OCI-LY7 (cell line): ENCODE measurements at regions not wholly inside any gene's neighbourhood (a gene's known extent, or its start where the extent isn't known, plus 50 kb on each side); places are given as distances from the start of the nearest gene placed in this dataset.
A peak's percentile ranks its signal among the peaks of the same experiment; 100 is the strongest.
"Not testable (repeated sequence)": the region's sequence is repeated elsewhere in the genome, so short reads cannot be mapped to it uniquely, and the experiment has no call there.

ENCODE experiments used
- BruUV-seq: library from RNA; stranded (reverse); fragments of 400-500 nt; replicated peaks from 2 replicates; lab custom pipeline; 2021; lab: Mats Ljungman, UMichigan
- CTCF ChIA-PET: fragments of 300-600 bp; sonication (Branson Sonifier 250); formaldehyde crosslinking; loops from one replicate; lab custom pipeline; 2022; ENCODE audit warnings: antibody characterized with exemption; ENCODE audit not compliant: unreplicated experiment; lab: Charles Lee
- POLR2A ChIA-PET: fragments of 300-600 bp; sonication (Branson Sonifier 250); formaldehyde crosslinking; loops from one replicate; lab custom pipeline; 2022; ENCODE audit warnings: antibody characterized with exemption; lab: Charles Lee
- DNase-seq: peaks from one replicate; pipeline ENCODE4 v3.0.0-alpha.2; 2015; ENCODE audit warnings: low spot score
- H2AFZ ChIP-seq: fragments of 200-600 bp; sonication (generic), shearing (Covaris generic); 2 replicates; pipeline ENCODE4 v1.6.1; 2014; ENCODE audit warnings: mild to moderate bottlenecking, antibody characterized with exemption, low read length, moderate library complexity
- H3K27ac ChIP-seq: fragments of 200-600 bp; sonication (generic); 2 replicates; pipeline ENCODE4 v1.5.1; 2014; ENCODE audit warnings: mixed run types, low read depth, mild to moderate bottlenecking, moderate library complexity, low read length, inconsistent platforms; ENCODE audit not compliant: poor library complexity, severe bottlenecking
- H3K36me3 ChIP-seq: fragments of 200-600 bp; sonication (generic); 2 replicates; pipeline ENCODE4 v1.6.1; 2014; ENCODE audit warnings: mild to moderate bottlenecking, antibody characterized with exemption, low read length, moderate library complexity, mixed read lengths; ENCODE audit not compliant: insufficient read depth
- H3K4me1 ChIP-seq: fragments of 200-600 bp; sonication (generic); 2 replicates; pipeline ENCODE4 v1.5.1; 2014; ENCODE audit warnings: mild to moderate bottlenecking, low read length; ENCODE audit not compliant: insufficient read depth, poor library complexity, severe bottlenecking
- H3K4me2 ChIP-seq: fragments of 200-600 bp; sonication (generic); 2 replicates; pipeline ENCODE4 v1.6.1; 2014; ENCODE audit warnings: mild to moderate bottlenecking, low read length
- H3K4me3 ChIP-seq: fragments of 200-600 bp; sonication (generic); 2 replicates; pipeline ENCODE4 v1.5.1; 2014; ENCODE audit warnings: mild to moderate bottlenecking, low read depth, low read length; ENCODE audit not compliant: poor library complexity, severe bottlenecking
- H3K79me2 ChIP-seq: fragments of 200-600 bp; sonication (generic); 2 replicates; pipeline ENCODE4 v1.6.1; 2016; ENCODE audit warnings: low read depth, mild to moderate bottlenecking, low read length, moderate library complexity, mixed read lengths; ENCODE audit not compliant: insufficient read depth
- H3K9me2 ChIP-seq: fragments of 200-600 bp; sonication (generic); 2 replicates; pipeline ENCODE4 v1.6.1; 2016; ENCODE audit warnings: mild to moderate bottlenecking, low read length, mixed read lengths; ENCODE audit not compliant: insufficient read depth
- H3K9me3 ChIP-seq: fragments of 200-600 bp; sonication (generic); 2 replicates; pipeline ENCODE4 v1.6.1; 2014; ENCODE audit warnings: mild to moderate bottlenecking, mixed run types, low read length, mixed read lengths
- H4K20me1 ChIP-seq: fragments of 200-600 bp; sonication (generic); 2 replicates; pipeline ENCODE4 v1.6.1; 2014; ENCODE audit warnings: mild to moderate bottlenecking, antibody characterized with exemption, low read length, moderate library complexity, mixed read lengths; ENCODE audit not compliant: insufficient read depth
- EZH2phosphoT487 ChIP-seq: fragments of 200-600 bp; sonication (generic); IDR thresholded peaks from 2 replicates; pipeline ENCODE4 v1.6.1; 2018; ENCODE audit warnings: low read depth, borderline replicate concordance, mild to moderate bottlenecking, mixed run types, antibody characterized with exemption, low read length, moderate library complexity, mixed read lengths
- intact Hi-C: fragments of 100-400 bp; cut with micrococcal nuclease; formaldehyde crosslinking; loops from one replicate; pipeline ENCODE4 v1.10.0; 2022; ENCODE audit not compliant: unreplicated experiment
- TF ChIP-seq, protein P1 (sequence below): fragments of 200-600 bp; sonication (generic); conservative IDR thresholded peaks from 2 replicates; pipeline ENCODE4 v1.5.1; 2014; ENCODE audit warnings: mild to moderate bottlenecking, antibody characterized with exemption, low read length, moderate library complexity, mixed read lengths

DNA sequence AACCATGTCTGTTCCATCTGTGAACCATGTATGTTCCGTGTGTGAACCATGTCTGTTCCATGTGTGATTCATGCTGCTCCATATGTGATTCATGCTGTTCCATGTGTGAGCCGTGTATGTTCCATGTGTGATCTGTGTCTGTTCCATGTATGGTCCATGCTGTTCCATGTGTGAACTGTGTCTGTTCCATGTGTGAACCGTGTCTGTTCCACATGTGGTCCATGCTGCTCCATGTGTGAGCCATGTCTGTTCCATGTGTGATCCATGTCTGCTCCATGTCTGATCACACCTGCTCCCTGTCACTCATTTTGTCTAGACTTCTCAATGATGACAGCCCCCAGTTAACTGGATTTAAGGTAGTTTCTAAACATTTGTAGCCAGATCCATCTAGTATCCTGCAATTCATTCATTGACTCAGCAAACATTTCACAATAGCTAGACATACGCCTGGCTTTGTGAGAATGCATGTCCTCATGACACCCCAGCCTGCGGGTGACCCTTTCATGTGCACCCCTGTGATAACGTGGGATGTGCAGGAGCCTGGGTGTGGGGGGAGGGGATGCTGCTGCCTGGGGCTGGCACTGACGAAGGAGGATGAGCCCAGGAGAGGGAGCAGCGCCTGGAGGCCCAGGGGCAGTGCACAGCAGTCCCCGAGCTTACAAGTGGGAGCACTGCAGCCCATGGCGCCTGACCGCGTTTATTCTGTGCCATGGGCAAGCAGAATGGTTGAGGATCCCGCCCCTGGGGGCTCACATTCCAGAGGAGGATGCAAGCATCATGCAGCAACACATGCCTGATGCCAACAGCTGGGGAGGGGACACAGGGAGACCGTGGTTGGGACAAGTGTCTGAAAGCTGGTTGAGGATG is 74.1 kb upstream of the METTL9 start:
- intact Hi-C loops, H3K9me2 ChIP-seq, H2AFZ ChIP-seq, H4K20me1 ChIP-seq, H3K36me3 ChIP-seq, BruUV-seq, CTCF ChIA-PET, H3K4me2 ChIP-seq, DNase-seq, H3K27ac ChIP-seq, H3K79me2 ChIP-seq, H3K9me3 ChIP-seq, H3K4me3 ChIP-seq: not testable (repeated sequence)
- peaks cover 20% of the 10 kb centered on the region for H3K4me1 ChIP-seq
- POLR2A ChIA-PET = interaction anchor here (0.5 kb wide), 1 partner anchor 1300 kb away, joined by 3 read pairs; no protein-coding TSS in a partner anchor

DNA sequence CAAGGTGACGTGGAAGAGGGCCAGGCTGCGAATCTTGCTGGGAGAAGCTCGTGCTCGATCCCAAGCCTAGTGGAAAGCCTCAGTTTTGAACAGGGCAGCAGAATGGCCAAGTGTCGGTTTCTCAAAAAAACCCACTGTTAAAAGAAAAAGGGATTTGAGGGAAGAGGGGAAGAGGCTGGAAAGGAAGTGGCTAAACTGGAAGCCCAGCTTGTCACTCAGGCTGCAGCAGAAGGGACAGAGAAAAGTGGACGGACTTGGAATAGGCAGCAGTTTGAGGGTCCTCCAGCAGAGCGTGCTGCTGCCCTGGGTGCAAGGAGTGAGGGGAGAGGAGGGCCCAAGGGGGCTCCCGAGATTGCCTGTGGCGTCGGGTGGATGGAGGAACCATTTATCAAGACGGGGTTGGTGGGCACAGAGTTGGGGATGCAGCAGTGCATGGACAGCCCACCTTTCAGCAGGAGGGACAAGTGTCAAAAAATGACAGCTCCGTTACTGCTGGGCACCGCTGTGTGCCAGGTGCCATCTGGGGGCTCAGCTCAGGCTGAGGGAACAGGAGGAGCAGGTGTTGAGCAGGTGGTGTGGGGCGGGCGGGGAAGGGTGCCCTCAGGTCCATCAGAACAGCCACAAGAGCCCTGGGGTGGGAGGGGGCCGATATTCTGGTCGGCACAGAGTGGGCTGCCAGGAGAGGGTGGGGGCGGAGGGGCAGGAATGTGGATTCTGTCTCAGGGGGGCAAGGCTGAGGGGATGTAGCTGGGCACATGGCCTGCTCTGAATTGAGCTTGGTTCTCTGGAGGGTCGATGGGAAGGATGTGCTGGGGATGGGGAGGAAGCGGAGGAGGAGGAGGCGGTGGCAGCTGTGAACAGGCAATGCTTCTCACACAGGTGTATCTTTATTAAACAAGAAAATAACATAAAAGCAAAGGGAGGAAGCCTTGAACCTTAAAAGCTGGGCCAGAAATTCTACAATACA is 73.1 kb upstream of the METTL9 start:
- H3K4me3 ChIP-seq, POLR2A ChIA-PET, BruUV-seq, H3K9me2 ChIP-seq, H3K9me3 ChIP-seq, H3K27ac ChIP-seq, H4K20me1 ChIP-seq, H2AFZ ChIP-seq, H3K79me2 ChIP-seq, DNase-seq, H3K36me3 ChIP-seq, intact Hi-C loops, CTCF ChIA-PET: not testable (repeated sequence)
- TF ChIP-seq, protein P1, sequence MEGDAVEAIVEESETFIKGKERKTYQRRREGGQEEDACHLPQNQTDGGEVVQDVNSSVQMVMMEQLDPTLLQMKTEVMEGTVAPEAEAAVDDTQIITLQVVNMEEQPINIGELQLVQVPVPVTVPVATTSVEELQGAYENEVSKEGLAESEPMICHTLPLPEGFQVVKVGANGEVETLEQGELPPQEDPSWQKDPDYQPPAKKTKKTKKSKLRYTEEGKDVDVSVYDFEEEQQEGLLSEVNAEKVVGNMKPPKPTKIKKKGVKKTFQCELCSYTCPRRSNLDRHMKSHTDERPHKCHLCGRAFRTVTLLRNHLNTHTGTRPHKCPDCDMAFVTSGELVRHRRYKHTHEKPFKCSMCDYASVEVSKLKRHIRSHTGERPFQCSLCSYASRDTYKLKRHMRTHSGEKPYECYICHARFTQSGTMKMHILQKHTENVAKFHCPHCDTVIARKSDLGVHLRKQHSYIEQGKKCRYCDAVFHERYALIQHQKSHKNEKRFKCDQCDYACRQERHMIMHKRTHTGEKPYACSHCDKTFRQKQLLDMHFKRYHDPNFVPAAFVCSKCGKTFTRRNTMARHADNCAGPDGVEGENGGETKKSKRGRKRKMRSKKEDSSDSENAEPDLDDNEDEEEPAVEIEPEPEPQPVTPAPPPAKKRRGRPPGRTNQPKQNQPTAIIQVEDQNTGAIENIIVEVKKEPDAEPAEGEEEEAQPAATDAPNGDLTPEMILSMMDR = peak; percentile 37
- Histone ChIP-seq H3K4me1 (peaks cover 13% of the 10 kb centered on the region), H3K4me2 (peak overlapping the region; percentile 5; the same call in 1 of the 2 replicates)

DNA sequence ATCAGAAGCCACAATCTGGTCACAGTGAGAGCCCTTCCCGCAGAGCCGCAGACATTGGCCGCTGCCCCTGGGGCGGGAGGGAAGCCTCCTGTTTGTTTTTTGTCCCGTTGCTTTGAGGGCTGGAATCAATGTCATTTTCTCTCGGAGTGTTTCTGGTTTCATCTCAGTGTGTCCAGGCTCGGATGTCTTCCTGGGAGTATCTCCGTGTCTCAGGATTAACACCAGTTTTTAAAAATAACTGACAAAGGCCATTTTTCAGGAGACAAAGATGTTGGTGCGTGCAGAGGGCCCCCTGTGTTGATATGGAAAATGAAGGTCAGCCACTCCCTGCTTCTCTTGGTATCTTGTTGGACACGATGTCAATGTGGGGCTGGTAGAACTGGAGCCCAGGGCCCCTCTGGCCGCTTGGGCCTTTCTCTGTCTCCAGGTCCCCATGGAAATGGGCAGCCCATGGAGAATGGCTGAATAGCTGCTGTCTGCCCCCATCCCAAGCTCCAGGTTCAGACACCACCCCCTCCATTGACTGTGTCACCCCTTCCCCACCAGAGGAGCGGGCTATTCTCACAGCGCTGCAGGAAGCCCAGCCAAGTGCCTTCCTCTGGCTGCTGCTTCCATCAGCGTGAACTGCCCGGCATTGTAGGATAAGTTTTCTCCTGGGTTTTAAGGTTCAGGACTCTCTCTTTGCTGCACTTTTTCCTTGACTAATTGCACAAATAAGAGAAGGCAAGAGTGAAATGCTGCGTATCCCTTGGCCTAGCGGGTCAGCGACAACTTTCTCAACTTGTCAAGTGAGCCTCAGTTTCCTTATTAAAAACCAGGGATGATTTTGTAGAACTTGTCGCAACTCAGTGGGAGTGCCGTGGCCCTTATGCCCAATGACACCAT is 72.2 kb upstream of the METTL9 start:
- Histone ChIP-seq H3K36me3 (no peaks in the 10 kb centered on the region), H3K4me2 (no peak overlapping the region), H2AFZ (no peak overlapping the region), H4K20me1 (no peaks in the 10 kb centered on the region), H3K4me1 (peaks cover 13% of the 10 kb centered on the region), H3K9me2 (no peaks in the 10 kb centered on the region), H3K4me3 (no peak overlapping the region), H3K9me3 (peaks cover 5% of the 10 kb centered on the region; the same call in 1 of the 2 replicates), H3K79me2 (no peaks in the 10 kb centered on the region), H3K27ac (no peak overlapping the region)
- TF ChIP-seq EZH2phosphoT487 = no peak
- TF ChIP-seq, protein P1 = no peak
- intact Hi-C loops = no loop called here
- ChIA-PET CTCF (no interaction called here), POLR2A (no interaction called here)
- DNase-seq = no peak
- BruUV-seq = no TSS peak

DNA sequence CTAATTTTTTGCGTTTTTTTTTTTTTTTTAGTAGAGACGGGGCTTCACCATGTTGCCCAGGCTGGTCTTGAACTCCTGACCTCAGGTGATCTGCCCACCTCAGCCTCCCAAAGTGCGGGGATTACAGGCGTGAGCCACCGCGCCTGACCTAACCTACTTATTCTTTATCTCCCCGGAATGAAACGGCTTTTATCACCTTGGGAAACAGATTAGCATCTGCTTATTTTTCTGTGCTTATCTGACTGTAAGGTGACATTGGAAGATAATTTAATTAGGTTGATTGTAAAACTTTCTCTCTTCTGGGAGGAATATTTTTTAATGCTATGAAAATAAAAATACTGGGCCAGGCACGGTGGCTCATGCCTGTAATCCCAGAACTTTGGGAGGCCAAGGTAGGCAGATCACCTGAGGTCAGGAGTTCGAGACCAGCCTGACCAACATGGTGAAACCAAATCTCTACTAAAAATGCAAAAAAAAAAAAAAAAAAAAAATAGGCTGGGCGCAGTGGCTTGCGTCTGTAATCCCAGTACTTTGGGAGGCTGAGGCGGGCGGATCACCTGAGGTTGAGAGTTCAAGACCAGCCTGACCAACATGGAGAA is 70.2 kb upstream of the METTL9 start:
- H3K79me2 ChIP-seq, CTCF ChIA-PET, POLR2A ChIA-PET: not testable (repeated sequence)

More for the DNA sequence above, 70.2 kb upstream of the METTL9 start:
- BruUV-seq, H3K4me2 ChIP-seq, H4K20me1 ChIP-seq, intact Hi-C loops, H3K27ac ChIP-seq, H2AFZ ChIP-seq, H3K9me2 ChIP-seq, H3K36me3 ChIP-seq, H3K4me3 ChIP-seq, DNase-seq, H3K9me3 ChIP-seq: not testable (repeated sequence)
- H3K4me1 ChIP-seq = peaks cover 13% of the 10 kb centered on the region
